HG02571 (cell line): ENCODE measurements at regions not wholly inside any gene's neighbourhood (a gene's known extent, or its start where the extent isn't known, plus 50 kb on each side); places are given as distances from the start of the nearest gene placed in this dataset.
"Not testable (repeated sequence)": the region's sequence is repeated elsewhere in the genome, so short reads cannot be mapped to it uniquely, and the experiment has no call there.

Source experiments
- ATAC-seq: cut with Tn5 transposase; IDR thresholded peaks from one replicate; pipeline ENCODE4 v1.9.1; 2021; ENCODE audit warnings: mild to moderate bottlenecking, moderate library complexity; ENCODE audit not compliant: unreplicated experiment

DNA sequence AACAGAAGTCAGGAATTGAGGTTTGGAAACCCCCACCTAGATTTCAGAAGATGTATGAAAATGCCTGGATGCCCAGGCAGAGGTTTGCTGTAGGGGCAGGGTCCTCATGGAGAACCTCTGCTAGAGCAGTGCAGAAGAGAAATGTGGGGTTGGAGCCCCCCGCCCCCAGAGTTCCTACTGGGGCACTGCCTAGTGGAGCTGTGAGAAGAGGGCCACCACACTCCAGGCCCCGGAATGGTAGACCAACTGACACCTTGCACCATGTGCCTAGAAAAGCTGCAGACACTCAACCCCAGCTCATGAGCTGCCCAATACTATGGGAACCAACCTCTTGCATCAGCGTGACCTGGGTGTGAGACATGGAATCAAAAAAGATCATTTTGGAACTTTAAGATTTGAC, 967.0 kb upstream of the NRXN1 start:
- ATAC-seq: no peak

DNA sequence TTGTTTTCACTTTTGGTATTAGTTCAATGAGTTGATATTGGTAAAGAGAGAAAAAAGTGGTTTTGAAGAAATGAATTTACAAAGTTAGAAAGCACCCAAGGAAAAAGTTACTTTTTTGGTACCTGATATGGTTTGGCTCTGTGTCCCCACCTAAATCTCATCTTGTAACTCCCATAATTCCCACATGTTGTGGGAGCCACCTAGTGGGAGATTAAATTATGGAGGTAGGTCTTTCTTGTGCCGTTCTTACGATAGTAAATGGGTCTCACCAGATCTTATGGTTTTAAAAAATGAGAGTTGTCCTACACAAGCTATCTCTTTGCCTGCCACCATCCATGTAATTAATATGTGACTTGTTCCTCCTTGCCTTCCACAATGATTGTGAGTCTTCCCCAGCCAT, 965.6 kb upstream of the NRXN1 start:
- ATAC-seq: no peak

DNA sequence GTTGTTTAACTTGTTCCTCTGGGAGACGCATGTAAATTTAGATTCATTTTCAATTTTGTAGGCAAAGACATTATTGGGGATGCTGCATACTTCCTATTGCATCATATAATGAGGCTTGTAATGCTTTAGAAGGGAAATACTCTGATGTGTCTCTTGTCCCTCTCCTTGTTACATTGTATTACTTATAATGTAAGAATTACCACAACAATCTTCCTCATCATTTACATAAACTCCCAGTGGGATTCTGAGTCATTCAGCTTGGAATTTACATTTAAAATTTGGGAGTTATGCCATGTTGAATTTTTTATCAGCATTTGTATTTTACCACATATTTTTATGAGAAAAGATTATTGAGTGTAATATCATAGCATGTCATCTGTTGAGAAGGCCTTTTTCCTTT, 963.4 kb upstream of the NRXN1 start:
- no peak for ATAC-seq

DNA sequence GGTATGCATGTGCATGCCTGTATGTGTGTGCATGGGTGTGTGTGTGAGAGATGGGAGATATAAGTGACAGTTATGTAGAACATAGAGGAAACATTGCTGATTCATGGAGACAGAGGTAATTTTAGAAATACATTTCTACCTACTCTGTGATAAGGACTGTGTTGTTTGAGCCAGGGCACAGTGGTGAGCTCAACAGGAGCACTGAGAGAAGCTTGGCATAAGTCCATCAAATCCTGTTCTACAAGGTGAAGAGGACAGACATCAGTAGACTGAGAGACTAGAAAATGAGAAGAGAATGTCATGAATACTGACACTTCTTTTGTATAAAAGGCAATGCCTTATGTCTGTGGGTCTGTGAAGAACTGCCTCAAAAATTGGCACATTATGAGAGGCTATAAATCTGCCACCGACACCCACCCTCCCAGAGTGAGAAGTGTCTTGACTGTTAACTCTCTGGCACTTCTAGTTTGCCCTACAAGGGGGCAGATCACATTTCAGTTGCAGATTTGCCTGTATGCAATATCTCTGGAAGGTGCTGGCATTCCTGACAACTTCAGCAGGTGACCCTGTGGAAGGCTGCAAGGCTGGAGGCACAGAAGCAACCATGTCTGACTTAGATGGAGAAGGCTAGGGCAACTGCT, 962.3 kb upstream of the NRXN1 start:
- no peak for ATAC-seq

DNA sequence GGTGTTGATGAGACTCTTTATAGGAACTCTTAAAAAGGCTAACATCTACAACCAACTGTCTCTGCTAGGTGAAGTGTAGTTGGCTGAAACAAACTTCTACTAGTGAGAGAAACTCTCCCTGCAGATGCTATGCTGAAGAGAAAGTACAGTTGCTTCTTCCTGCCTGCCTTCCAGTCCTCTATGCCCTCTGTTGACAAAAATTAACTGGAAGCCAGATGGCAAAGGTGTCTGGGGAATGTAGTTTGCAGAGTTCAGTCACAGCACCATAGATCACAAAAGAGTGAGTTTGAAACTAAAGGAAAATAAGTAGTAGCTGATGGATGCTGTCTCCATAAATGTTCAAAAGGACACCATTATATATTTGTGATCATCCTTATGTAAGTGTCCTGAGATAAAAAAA, 958.8 kb upstream of the NRXN1 start:
- ATAC-seq: no peak

DNA sequence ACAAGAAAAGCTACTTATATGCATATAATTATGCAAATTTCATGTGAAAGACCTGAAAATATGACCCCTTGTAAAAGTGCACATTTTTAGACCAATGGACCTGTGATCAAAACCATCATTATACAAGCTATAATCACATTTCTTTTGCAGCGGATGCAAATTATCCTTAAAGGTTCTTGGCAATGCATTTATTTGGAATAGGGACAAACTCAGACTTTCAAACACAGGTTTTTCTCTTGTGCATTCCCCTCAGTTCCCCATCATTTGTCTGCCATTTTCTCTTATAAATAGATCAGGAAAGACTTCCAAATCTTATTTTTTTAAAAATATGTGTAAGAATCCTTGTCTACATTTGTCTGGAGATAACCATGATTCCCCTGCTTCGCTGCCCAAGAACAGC, 954.2 kb upstream of the NRXN1 start:
- ATAC-seq: no peak

DNA sequence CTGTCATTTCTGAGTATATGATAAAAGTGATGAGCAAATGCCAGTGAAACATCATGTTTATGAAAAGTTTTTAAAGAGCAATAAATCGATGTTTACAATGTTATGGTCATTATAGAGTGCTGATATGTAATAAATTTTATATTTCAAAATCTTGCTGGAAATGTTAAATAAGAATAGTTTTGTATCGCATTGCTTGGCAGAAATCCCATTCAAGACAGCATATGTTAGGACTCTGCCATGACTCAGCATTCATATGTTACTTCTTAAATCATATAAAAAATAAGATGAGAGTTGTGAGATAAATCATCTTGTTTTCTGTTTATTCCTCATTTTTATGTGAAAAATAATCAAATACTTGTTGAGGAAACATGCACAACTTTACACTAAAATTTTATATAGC, 949.9 kb upstream of the NRXN1 start:
- ATAC-seq: no peak

DNA sequence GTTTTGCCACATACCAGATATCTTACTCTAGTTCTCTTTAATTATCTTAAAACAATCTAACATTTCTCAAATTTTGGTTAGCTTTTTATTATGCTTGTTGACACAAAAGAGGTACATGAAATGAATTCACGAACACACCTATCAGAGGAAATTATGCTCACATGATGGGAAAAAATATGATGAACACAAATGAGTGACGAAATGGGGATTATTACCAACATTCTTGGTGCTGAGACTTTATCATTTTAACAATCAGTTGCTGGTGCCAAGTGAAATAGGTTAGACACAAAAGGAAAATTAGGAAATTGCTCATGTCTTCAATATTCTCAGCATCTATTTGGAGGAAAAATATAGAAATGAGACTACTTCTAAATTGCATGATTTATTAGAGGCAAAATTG, 944.7 kb upstream of the NRXN1 start:
- no peak for ATAC-seq

DNA sequence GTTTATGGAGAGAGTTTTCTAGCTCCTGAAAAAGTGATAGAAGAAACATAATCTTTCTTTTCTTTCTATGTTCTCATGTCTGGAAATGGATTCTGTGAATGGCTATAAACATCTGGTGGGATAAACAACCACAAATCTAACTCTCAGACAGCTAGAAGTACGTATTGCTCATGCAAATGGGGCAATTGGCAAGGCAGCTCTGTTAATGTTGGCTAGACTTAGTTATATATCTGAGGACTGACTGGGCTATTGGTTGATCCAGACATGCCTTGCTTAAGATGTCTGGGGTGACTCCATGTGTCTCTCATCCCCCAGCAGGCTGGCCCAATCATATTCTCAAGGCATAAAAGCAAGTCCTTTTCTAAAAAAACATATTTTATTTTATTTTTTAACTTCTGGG, 939.2 kb upstream of the NRXN1 start:
- ATAC-seq: no peak

DNA sequence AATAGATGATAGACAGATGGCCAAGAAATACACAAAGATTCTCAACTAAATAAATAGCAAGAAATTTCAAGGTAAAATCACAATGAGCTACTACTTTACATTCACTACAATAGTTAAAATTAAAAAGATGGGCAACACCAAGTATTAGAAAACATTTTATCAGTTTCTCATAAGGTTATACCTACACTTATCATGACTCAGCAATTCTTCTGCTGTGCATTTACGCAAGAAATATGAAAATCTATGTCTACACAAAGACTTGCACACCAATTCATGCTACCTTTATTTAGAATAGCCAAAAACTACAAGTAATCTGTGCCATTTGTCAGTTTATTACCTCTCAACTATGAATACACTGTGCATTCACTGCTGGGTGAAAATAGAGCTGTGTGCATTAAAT, 937.4 kb upstream of the NRXN1 start:
- ATAC-seq: no peak

DNA sequence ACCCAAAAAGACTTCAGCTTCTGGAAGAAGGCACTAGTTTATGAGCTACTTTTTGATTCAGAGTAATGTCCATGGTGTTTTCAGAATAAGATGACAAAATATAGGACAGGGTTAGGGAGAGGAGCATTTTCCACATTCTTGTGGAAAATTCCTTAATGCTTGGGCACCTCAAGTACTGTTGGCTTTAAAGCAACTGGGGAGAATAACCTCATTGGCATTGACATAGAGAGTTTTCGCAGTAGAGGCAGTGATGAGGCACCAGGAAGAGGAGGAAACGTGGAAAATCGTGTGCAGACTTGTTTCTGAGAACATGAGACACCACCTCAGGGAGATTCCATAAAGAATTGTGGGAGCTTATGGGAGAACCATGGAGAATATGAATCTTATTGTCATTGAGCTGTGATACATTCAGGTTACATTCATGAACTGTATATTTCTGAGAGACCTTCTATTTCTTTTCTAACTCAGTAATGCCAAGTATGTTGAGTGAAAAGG, 929.0 kb upstream of the NRXN1 start:
- no peak for ATAC-seq

DNA sequence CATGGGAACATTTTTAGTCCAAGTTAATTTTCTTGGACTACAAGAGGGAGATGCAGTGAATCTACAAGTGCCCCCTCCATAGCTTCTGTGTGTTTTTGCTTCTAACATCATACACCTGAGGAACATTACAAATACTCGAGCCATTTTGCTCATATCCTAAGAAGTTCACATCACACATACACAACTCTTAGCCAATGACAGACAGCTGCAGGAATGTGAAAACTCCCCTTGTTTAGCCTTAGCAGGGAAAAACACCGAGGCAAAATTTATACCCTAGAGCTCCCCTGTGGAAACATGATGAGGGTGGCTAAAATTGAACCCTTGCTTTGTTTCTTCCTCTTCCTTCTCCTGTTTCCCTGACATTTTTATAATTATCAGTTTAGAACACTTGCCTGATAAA, 928.3 kb upstream of the NRXN1 start:
- ATAC-seq: no peak

DNA sequence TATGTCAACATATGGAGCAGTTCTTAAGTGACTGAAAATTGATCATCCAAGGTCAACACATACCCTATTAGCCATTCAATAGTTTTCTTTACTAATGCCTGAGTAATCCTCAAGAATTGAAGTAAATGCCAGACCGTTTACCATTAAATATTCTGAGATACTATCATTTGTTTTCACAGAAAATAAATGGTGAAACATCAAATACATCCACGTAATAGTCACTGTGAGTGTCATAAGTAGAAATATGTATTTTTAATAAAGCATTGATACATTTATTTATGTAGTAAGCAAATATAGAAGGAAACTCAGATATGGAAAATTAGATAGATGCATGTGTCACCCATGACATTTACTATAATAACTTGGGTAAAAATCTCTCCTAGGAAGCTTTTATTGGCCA, 927.8 kb upstream of the NRXN1 start:
- ATAC-seq: no peak

DNA sequence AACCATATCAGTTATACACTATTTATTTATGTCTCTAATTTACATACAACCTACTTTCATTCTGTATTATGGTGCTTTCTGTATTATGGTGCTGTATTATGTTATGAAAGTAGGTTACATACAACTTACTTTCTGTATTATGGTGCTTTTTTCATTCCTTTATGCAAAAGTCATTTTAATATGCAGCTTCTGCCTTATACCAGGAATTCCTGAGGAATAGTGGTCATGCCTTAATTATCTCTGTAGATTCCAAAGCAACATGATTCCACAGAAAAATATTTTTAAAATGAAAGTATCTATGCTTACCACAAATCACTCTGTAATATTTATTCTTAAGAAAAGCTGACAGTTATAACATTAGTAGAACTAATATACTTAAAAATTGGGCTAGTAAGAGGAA, 922.0 kb upstream of the NRXN1 start:
- no peak for ATAC-seq

DNA sequence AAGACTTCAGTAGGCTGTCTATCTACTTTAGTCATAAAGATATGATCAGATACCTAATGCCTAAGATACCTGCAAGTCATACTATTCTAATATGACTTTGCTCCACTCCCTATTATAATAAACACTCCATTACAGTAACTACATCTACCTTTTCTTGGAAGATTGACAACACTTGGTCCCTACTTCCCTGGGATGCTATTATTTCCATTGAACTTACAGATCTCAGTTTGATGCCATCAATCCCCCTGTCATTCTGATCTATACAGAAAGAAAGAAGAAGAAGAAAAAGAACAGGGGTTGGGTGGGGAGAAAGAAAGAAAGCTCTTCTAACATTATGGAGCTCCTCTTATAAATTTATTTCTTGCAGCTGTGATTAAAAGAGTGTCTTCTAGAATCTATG, 889.1 kb upstream of the NRXN1 start:
- no peak for ATAC-seq

DNA sequence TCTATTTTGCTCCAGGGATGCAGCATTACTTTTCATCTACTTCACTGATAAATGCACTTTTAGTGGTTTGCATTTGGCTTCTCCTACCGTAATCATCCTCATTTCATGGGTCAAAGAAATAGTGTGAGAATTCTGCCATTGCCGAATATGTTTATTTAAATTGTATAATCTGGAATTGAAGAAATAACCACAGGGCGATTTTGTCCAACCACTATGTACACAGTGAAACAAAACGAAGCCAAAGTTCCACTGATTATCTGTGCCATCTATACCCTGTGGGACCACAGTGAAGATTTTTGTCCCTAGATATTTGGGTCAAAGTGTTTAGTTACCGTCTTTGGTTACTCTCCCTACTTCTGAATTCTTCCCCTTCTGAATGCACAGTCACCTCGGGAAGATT, 888.6 kb upstream of the NRXN1 start:
- no peak for ATAC-seq

DNA sequence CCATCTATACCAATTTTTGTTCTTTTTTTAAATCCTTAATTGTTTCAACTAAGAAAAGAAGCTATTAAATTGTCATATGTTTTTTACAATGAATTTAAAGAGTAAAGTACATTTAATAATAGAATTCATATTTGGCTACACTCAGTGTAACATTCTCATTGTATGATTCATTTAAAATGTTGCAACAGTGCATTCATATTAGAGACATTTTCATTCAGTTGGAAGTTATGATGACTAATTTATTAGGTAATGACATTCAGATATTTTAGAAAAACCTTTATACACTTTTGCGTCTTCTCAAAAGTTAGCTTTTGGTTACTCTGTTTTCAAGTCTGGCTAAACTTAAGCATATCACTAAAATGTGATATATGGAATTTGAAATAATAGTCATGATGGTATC, 887.5 kb upstream of the NRXN1 start:
- ATAC-seq: no peak

DNA sequence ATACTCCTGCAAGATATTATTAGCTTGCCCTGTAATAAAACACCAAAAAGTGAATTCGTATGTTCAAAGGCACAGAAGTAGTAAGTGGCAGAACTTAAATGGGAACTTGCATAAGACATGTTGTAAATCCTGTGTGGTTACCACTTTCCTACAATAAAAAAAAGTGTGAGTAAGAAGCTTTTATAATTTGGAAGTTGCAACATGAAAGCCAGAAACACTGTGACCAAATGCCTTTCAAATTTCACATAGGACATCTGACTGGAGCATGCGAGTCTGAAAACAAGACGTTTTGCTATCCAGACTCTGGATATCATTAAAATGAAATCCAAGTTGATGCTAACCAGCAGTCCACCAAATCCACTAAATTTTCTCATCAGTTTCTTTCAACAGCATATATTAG, 886.2 kb upstream of the NRXN1 start:
- ATAC-seq: no peak

DNA sequence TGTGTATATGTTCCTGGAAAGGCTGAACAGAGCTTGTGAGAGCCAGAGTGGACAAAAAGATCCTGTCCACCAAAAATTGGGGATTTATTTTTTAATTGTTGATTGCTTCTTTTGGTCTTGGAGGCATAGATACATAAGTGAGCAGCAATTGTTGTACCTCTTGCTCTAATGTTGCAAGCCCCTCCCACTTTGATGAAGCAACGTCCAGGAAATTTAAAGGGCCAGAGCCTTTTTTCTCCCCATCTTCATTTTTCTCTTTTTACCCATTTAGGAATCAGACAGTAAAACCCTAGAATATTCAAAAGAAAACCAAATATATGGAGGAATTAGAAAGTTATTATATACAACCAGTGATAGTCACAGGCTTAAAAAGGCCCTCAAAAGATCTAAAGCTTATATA, 871.8 kb upstream of the NRXN1 start:
- no peak for ATAC-seq

DNA sequence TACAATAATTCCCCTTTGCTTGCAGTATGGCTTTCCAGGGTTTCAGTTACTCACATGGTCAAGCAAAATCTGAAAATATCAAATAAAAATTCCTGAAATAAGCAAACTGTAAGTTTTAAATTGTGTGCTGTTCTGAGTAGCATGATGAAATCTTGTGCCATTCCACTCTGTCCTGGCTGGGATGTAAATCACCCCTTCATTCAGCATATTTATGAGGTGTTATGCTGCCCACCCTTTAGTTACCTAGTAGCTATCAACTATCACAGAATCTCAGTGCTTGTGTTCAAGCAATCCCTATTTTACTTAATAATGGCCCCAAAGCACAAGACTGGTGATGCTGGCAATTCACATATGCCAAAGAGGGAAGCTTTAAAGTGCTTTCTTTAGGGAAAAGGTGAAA, 867.7 kb upstream of the NRXN1 start:
- ATAC-seq: no peak

DNA sequence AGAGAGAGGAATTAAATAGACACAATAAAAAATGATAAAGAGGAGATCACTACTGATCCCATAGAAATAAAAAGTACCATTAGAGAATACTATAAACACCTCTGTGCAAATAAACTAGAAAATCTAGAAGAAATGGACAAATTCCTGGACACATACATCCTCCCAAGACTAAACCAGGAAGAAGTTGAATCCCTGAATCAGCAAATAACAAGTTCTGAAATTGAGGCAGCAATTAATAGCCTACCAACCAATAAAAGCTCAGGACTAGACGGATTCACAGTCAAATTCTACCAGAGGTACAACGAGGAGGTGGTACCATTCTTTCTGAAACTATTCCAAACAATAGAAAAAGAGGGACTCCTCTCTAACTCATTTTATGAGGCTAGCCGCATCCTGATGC, 862.7 kb upstream of the NRXN1 start:
- not testable (repeated sequence) for ATAC-seq

DNA sequence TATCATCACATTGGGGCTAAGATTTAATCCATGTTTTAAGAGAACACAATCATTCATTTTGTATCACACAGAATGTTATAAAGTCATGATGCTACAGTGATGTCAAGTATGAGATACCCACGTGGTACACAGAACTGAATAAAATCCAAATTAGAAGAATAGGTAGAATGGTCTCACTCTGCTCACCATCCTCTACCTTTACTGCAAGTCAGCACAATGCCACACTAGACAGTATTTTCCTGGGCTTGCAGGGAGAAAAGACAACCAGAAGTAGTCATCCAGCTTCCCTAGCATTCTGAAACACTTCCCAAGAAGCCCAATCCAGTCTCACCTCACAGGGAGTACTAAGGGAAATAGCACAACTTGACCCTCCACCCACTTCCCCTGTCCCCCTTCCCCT, 856.2 kb upstream of the NRXN1 start:
- no peak for ATAC-seq

DNA sequence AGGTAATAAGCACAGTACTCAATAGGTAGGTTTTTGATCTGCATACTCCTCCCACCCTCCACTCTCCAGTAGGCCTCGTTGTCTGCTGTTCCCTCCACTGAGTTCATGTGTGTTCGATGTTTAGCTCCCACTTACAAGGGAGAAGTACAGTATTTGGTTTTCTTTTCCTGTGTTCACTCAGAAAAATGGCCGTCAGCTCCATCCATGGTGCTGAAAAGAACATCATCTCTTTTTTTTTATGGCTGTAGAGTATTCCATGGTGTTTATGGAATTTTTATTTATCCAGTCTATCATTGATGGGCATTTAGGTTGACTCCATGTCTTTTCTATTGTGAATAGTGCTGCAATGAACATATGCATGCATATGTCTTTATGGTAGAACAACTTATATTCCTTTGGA, 849.7 kb upstream of the NRXN1 start:
- no peak for ATAC-seq

DNA sequence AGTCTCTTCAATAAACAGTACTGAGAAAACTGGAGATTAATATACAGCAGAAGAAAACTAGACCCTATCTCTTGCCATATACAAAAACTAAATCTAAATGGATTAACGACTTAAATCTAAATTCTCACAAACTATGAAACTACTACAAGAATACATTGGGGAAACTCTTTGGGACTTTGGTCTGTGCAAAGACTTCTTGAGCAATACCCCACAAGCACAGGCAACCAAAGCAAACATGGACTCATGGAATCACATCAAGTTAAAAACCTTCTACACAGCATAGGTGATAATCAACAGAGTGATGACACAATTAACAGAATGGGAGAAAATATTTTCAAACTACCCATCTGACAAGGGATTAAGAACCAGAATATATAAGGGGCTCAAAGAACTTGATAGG, 848.2 kb upstream of the NRXN1 start:
- no peak for ATAC-seq
